ENCODE measurements at regions not wholly inside any gene's neighbourhood (a gene's known extent, or its start where the extent isn't known, plus 50 kb on each side); places are given as distances from the start of the nearest gene placed in this dataset.
"Not testable (repeated sequence)": the region's sequence is repeated elsewhere in the genome, so short reads cannot be mapped to it uniquely, and the experiment has no call there.

GRCh38 chr1:31485166-31485565 is 72.2 kb downstream of the SERINC2 start:
- Histone ChIP-seq H3K36me3 (no peaks in the 10 kb centered on the region), H3K27me3 (no peaks in the 10 kb centered on the region), H3K4me1 (peaks cover 6 to 21% (median 7%) of the 10 kb centered on the region in 3 donors), H3K27ac (no peak overlapping the region), H3K4me3 (no peak overlapping the region), H3K9me3 (no peaks in the 10 kb centered on the region)
- DNase-seq, result no peak
- WGBS, 2 donors, result 65 to 66% methylated on average over 5 of the region's 5 CpGs
- intact Hi-C loops (cut with DNase I), result no loop called here
- no peak for TF ChIP-seq CTCF (IDR thresholded peaks at IDR 0.05)
- TF ChIP-seq POLR2A (IDR thresholded peaks at IDR 0.05), result no peak

- Histone ChIP-seq H3K9me3 (no peaks in the 10 kb centered on the region), H3K4me1 (peaks cover 6 to 20% (median 7%) of the 10 kb centered on the region in 3 donors), H3K4me3 (no peak overlapping the region), H3K27ac (no peak overlapping the region), H3K27me3 (peaks cover 0 to 13% (median 0%) of the 10 kb centered on the region in 4 donors), H3K36me3 (no peaks in the 10 kb centered on the region)
- TF ChIP-seq CTCF (IDR thresholded peaks at IDR 0.05) (no peak), POLR2A (IDR thresholded peaks at IDR 0.05) (no peak)
- 68 to 70% methylated on average over 3 of the region's 3 CpGs for WGBS, 2 donors
- DNase-seq, result no peak
- intact Hi-C loops (cut with DNase I), result no loop called here
Measured at GRCh38 chr1:31487143-31487542, 74.1 kb downstream of the SERINC2 start.

- intact Hi-C loops (cut with DNase I), result no loop called here
- Histone ChIP-seq H3K9me3 (no peaks in the 10 kb centered on the region), H3K4me3 (no peak overlapping the region), H3K36me3 (no peaks in the 10 kb centered on the region), H3K27ac (no peak overlapping the region), H3K4me1 (peaks cover under 1 to 14% (median 1%) of the 10 kb centered on the region in 3 donors), H3K27me3 (peaks cover 0 to 17% (median 0%) of the 10 kb centered on the region in 4 donors)
- DNase-seq, result no peak
- TF ChIP-seq POLR2A (IDR thresholded peaks at IDR 0.05) (no peak), CTCF (IDR thresholded peaks at IDR 0.05) (no peak)
- WGBS, 2 donors, result 87 to 96% methylated on average over 4 to 5 of the region's 5 CpGs
Measured at GRCh38 chr1:31487721-31488293, 74.8 kb downstream of the SERINC2 start.

GRCh38 chr1:31488528-31488927 is 75.5 kb downstream of the SERINC2 start:
- no peak overlapping the region for H3K27ac ChIP-seq
- intact Hi-C loops (cut with DNase I), result no loop called here
- TF ChIP-seq POLR2A (IDR thresholded peaks at IDR 0.05) (no peak), CTCF (IDR thresholded peaks at IDR 0.05) (no peak)
- 86 to 92% methylated on average over 4 of the region's 4 CpGs for WGBS, 2 donors
- no peak overlapping the region for H3K4me3 ChIP-seq
- no peaks in the 10 kb centered on the region for H3K36me3 ChIP-seq
- no peak for DNase-seq
- H3K9me3 ChIP-seq, result no peaks in the 10 kb centered on the region
- peaks cover 0 to 6% (median 0%) of the 10 kb centered on the region in 3 donors for H3K4me1 ChIP-seq
- peaks cover 0 to 17% (median 0%) of the 10 kb centered on the region in 4 donors for H3K27me3 ChIP-seq

GRCh38 chr1:31489575-31489974 is 76.6 kb downstream of the SERINC2 start:
- intact Hi-C loops (cut with DNase I); H3K4me3 ChIP-seq; H3K9me3 ChIP-seq; H3K4me1 ChIP-seq; DNase-seq; H3K36me3 ChIP-seq; H3K27ac ChIP-seq: not testable (repeated sequence)
- peaks cover 0 to 17% (median 0%) of the 10 kb centered on the region in 4 donors for H3K27me3 ChIP-seq
- WGBS, 2 donors, result 69 to 77% methylated on average over 3 of the region's 3 CpGs

- WGBS, 2 donors, result 30 to 31% methylated on average over 1 of the region's 1 CpG
- H3K36me3 ChIP-seq; H3K9me3 ChIP-seq; DNase-seq; H3K27ac ChIP-seq; H3K4me1 ChIP-seq; intact Hi-C loops (cut with DNase I); H3K4me3 ChIP-seq: not testable (repeated sequence)
- peaks cover 0 to 17% (median 0%) of the 10 kb centered on the region in 4 donors for H3K27me3 ChIP-seq
Measured at GRCh38 chr1:31490596-31490995, 77.6 kb downstream of the SERINC2 start.

- DNase-seq; H3K4me3 ChIP-seq; H3K27ac ChIP-seq; intact Hi-C loops (cut with DNase I); H3K4me1 ChIP-seq; H3K9me3 ChIP-seq; H3K36me3 ChIP-seq: not testable (repeated sequence)
- H3K27me3 ChIP-seq, result peaks cover 0 to 25% (median 0%) of the 10 kb centered on the region in 4 donors
- 87 to 94% methylated on average over 5 of the region's 5 CpGs for WGBS, 2 donors
Measured at GRCh38 chr1:31495351-31495750, 81.0 kb upstream of the TINAGL1 start.

GRCh38 chr1:31495770-31496169 is 80.5 kb upstream of the TINAGL1 start:
- H3K4me3 ChIP-seq; H3K27ac ChIP-seq; DNase-seq; H3K4me1 ChIP-seq; intact Hi-C loops (cut with DNase I); H3K36me3 ChIP-seq; H3K9me3 ChIP-seq: not testable (repeated sequence)
- 71 to 85% methylated on average over 2 of the region's 2 CpGs for WGBS, 2 donors
- peaks cover 0 to 24% (median 0%) of the 10 kb centered on the region in 4 donors for H3K27me3 ChIP-seq

All from esophagus squamous epithelium (tissue), 5 donors.